DOHH2 (cell line): ENCODE measurements at regions not wholly inside any gene's neighbourhood (a gene's known extent, or its start where the extent isn't known, plus 50 kb on each side); places are given as distances from the start of the nearest gene placed in this dataset.

Experiments
- H3F3A ChIP-seq: fragments of 200-600 bp; sonication (generic), shearing (Covaris generic); 2 replicates; pipeline ENCODE4 v1.6.0; 2016; ENCODE audit warnings: antibody characterized with exemption, mild to moderate bottlenecking; ENCODE audit not compliant: control insufficient read depth, insufficient read depth
- H3K27ac ChIP-seq: fragments of 200-600 bp; sonication (generic); 2 replicates; pipeline ENCODE4 v1.5.1; 2014; ENCODE audit warnings: low read depth, mild to moderate bottlenecking, low read length, moderate library complexity
- H3K27me3 ChIP-seq: fragments of 200-600 bp; sonication (generic); 2 replicates; pipeline ENCODE4 v1.6.1; 2014; ENCODE audit warnings: mild to moderate bottlenecking, low read length, mixed read lengths; ENCODE audit not compliant: control insufficient read depth
- H3K36me3 ChIP-seq: fragments of 200-600 bp; sonication (generic); 2 replicates; pipeline ENCODE4 v1.6.1; 2014; ENCODE audit warnings: mild to moderate bottlenecking, low read length, moderate library complexity, mixed read lengths; ENCODE audit not compliant: control insufficient read depth
- H3K4me1 ChIP-seq: fragments of 200-600 bp; sonication (generic); 2 replicates; pipeline ENCODE4 v1.6.1; 2014; ENCODE audit warnings: mild to moderate bottlenecking, low read length, mixed read lengths; ENCODE audit not compliant: control insufficient read depth
- H3K4me2 ChIP-seq: fragments of 200-600 bp; sonication (generic); 2 replicates; pipeline ENCODE4 v1.6.0; 2014; ENCODE audit warnings: mild to moderate bottlenecking, low read length, moderate library complexity
- H3K4me3 ChIP-seq: fragments of 200-600 bp; sonication (generic); 2 replicates; pipeline ENCODE4 v1.5.1; 2014; ENCODE audit warnings: mild to moderate bottlenecking, low read length, mixed read lengths
- H3K79me2 ChIP-seq: fragments of 200-600 bp; sonication (generic); 2 replicates; pipeline ENCODE4 v1.6.1; 2014; ENCODE audit warnings: mild to moderate bottlenecking, low read length, mixed read lengths; ENCODE audit not compliant: control insufficient read depth
- H3K9me2 ChIP-seq: fragments of 200-600 bp; sonication (generic); replicated peaks from 2 replicates; pipeline ENCODE4 v1.6.1; 2014; ENCODE audit warnings: mild to moderate bottlenecking, low read length, mixed read lengths; ENCODE audit not compliant: control insufficient read depth
- H3K9me3 ChIP-seq: fragments of 200-600 bp; sonication (generic); 2 replicates; pipeline ENCODE4 v1.6.1; 2014; ENCODE audit warnings: antibody characterized with exemption, low read length, mixed read lengths; ENCODE audit not compliant: control insufficient read depth, insufficient read depth
- H4K20me1 ChIP-seq: fragments of 200-600 bp; sonication (generic); 2 replicates; pipeline ENCODE4 v1.6.0; 2014; ENCODE audit warnings: low read depth, mild to moderate bottlenecking, antibody characterized with exemption, low read length, moderate library complexity; ENCODE audit not compliant: control insufficient read depth, insufficient read depth
- EZH2phosphoT487 ChIP-seq: fragments of 200-600 bp; sonication (generic); IDR thresholded peaks from 2 replicates; pipeline ENCODE4 v1.6.1; 2017; ENCODE audit warnings: borderline replicate concordance, mild to moderate bottlenecking, antibody characterized with exemption, low read length, moderate library complexity, mixed read lengths
- TF ChIP-seq, protein P1 (sequence below): fragments of 200-600 bp; sonication (generic); IDR thresholded peaks from one replicate; pipeline ENCODE4 v1.5.1; 2014; ENCODE audit warnings: antibody characterized with exemption, mild to moderate bottlenecking, low read depth, low read length; ENCODE audit not compliant: poor library complexity, severe bottlenecking

GRCh38 chr2:40877734-40878288 is 425.9 kb upstream of the SLC8A1 start:
- Histone ChIP-seq H3K4me1 (no peaks in the 10 kb centered on the region), H3K4me3 (no peak overlapping the region), H3K36me3 (no peaks in the 10 kb centered on the region), H3K9me2 (no peaks in the 10 kb centered on the region), H4K20me1 (no peaks in the 10 kb centered on the region), H3K4me2 (no peak overlapping the region), H3F3A (no peaks in the 10 kb centered on the region), H3K27ac (no peak overlapping the region), H3K9me3 (no peaks in the 10 kb centered on the region), H3K27me3 (no peaks in the 10 kb centered on the region), H3K79me2 (no peaks in the 10 kb centered on the region)
- no peak for TF ChIP-seq EZH2phosphoT487
- TF ChIP-seq, protein P1, sequence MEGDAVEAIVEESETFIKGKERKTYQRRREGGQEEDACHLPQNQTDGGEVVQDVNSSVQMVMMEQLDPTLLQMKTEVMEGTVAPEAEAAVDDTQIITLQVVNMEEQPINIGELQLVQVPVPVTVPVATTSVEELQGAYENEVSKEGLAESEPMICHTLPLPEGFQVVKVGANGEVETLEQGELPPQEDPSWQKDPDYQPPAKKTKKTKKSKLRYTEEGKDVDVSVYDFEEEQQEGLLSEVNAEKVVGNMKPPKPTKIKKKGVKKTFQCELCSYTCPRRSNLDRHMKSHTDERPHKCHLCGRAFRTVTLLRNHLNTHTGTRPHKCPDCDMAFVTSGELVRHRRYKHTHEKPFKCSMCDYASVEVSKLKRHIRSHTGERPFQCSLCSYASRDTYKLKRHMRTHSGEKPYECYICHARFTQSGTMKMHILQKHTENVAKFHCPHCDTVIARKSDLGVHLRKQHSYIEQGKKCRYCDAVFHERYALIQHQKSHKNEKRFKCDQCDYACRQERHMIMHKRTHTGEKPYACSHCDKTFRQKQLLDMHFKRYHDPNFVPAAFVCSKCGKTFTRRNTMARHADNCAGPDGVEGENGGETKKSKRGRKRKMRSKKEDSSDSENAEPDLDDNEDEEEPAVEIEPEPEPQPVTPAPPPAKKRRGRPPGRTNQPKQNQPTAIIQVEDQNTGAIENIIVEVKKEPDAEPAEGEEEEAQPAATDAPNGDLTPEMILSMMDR = no peak

DNA sequence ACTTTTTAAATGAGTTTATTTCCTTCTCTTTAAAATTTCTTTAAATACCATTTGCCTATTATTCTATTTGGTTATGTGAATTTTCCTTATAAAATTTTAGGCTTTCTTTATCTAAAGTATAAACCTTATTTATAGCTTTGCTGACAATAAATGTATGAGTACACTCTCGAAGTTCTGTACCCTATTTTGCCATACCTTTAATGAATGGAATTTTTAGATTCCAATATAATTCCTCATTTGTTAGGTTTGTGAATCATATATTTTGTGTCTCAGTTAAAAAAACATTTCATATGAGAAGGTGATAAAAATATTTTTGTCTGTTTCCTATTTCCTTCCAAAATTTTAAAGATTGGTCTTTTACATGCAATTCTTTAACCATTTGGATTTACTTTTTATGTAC is 427.4 kb upstream of the SLC8A1 start:
- Histone ChIP-seq H4K20me1 (no peaks in the 10 kb centered on the region), H3K4me2 (no peak overlapping the region), H3K27me3 (no peaks in the 10 kb centered on the region), H3K4me1 (no peaks in the 10 kb centered on the region), H3K9me3 (no peaks in the 10 kb centered on the region), H3K9me2 (no peaks in the 10 kb centered on the region), H3K4me3 (no peak overlapping the region), H3K79me2 (no peaks in the 10 kb centered on the region), H3F3A (no peaks in the 10 kb centered on the region), H3K27ac (no peak overlapping the region), H3K36me3 (no peaks in the 10 kb centered on the region)
- TF ChIP-seq EZH2phosphoT487 = no peak
- TF ChIP-seq, protein P1 = no peak

GRCh38 chr2:40886100-40886499 is 434.2 kb upstream of the SLC8A1 start:
- Histone ChIP-seq H3F3A (no peaks in the 10 kb centered on the region), H3K4me3 (no peak overlapping the region)

More at GRCh38 chr2:40886100-40886499, 434.2 kb upstream of the SLC8A1 start:
- no peak overlapping the region for H3K4me2 ChIP-seq
- H3K27me3 ChIP-seq = no peaks in the 10 kb centered on the region
- no peaks in the 10 kb centered on the region for H4K20me1 ChIP-seq
- H3K27ac ChIP-seq = no peak overlapping the region
- no peaks in the 10 kb centered on the region for H3K9me2 ChIP-seq
- no peaks in the 10 kb centered on the region for H3K9me3 ChIP-seq
- H3K36me3 ChIP-seq = no peaks in the 10 kb centered on the region
- no peaks in the 10 kb centered on the region for H3K4me1 ChIP-seq
- no peak for TF ChIP-seq EZH2phosphoT487
- TF ChIP-seq, protein P1 = no peak
- H3K79me2 ChIP-seq = no peaks in the 10 kb centered on the region
